ENCODE measurements at regions not wholly inside any gene's neighbourhood (a gene's known extent, or its start where the extent isn't known, plus 50 kb on each side); places are given as distances from the start of the nearest gene placed in this dataset.
A peak's percentile ranks its signal among the peaks of the same experiment; 100 is the strongest.

- Histone ChIP-seq H3K27me3 (replicated peaks) (no peaks in the 10 kb centered on the region), H3K4me3 (ENCODE audit: low read depth, low read length) (no peak overlapping the region)
- in situ Hi-C loops (cut with HindIII; ENCODE audit: low pct_ligation_motif_present, low sequenced_read_pairs): no loop called here
These were observed 1221.0 kb downstream of the JRKL start for GRCh38 chr11:97610854-97611253.

GRCh38 chr11:97611345-97611744, 1221.5 kb downstream of the JRKL start:
- H3K4me3 ChIP-seq (ENCODE audit: low read depth, low read length): no peak overlapping the region
- H3K27me3 ChIP-seq (replicated peaks): no peaks in the 10 kb centered on the region
- no peaks in the 10 kb centered on the region for H3K36me3 ChIP-seq (replicated peaks)
- TF ChIP-seq CTCF (IDR thresholded peaks at IDR 0.05; ENCODE audit: low read depth, low read length, missing control alignments): no peak
- in situ Hi-C loops (cut with HindIII; ENCODE audit: low pct_ligation_motif_present, low sequenced_read_pairs): no loop called here
- H3K27ac ChIP-seq: no peak overlapping the region
- no peak for DNase-seq

More at GRCh38 chr11:97610854-97611253, 1221.0 kb downstream of the JRKL start:
- no peaks in the 10 kb centered on the region for H3K36me3 ChIP-seq (replicated peaks)
- DNase-seq: no peak
- H3K27ac ChIP-seq: no peak overlapping the region
- no peak for TF ChIP-seq CTCF (IDR thresholded peaks at IDR 0.05; ENCODE audit: low read depth, low read length, missing control alignments)

- H3K4me3 ChIP-seq (ENCODE audit: low read depth, low read length): no peak overlapping the region
- H3K27ac ChIP-seq: peak overlapping the region; percentile 68
- DNase-seq: peak; percentile 45
- H3K36me3 ChIP-seq (replicated peaks): no peaks in the 10 kb centered on the region
- in situ Hi-C loops (cut with HindIII; ENCODE audit: low pct_ligation_motif_present, low sequenced_read_pairs): no loop called here
- no peak for TF ChIP-seq CTCF (IDR thresholded peaks at IDR 0.05; ENCODE audit: low read depth, low read length, missing control alignments)
- H3K27me3 ChIP-seq (replicated peaks): no peaks in the 10 kb centered on the region
These were observed 1224.8 kb downstream of the JRKL start for GRCh38 chr11:97614606-97615005.

- H3K4me3 ChIP-seq (ENCODE audit: low read depth, low read length): no peak overlapping the region
- TF ChIP-seq CTCF (IDR thresholded peaks at IDR 0.05; ENCODE audit: low read depth, low read length, missing control alignments): no peak
- DNase-seq: peak; percentile 26
- no peaks in the 10 kb centered on the region for H3K36me3 ChIP-seq (replicated peaks)
- peak overlapping the region; percentile 68 for H3K27ac ChIP-seq
- no peaks in the 10 kb centered on the region for H3K27me3 ChIP-seq (replicated peaks)
- in situ Hi-C loops (cut with HindIII; ENCODE audit: low pct_ligation_motif_present, low sequenced_read_pairs): no loop called here
These were observed 1225.7 kb downstream of the JRKL start for GRCh38 chr11:97615546-97615945.

- in situ Hi-C loops (cut with HindIII; ENCODE audit: low pct_ligation_motif_present, low sequenced_read_pairs): no loop called here
- no peak for DNase-seq
These were observed 1227.2 kb downstream of the JRKL start for GRCh38 chr11:97617031-97617430.

More at GRCh38 chr11:97617031-97617430, 1227.2 kb downstream of the JRKL start:
- Histone ChIP-seq H3K27me3 (replicated peaks) (no peaks in the 10 kb centered on the region), H3K4me3 (ENCODE audit: low read depth, low read length) (no peak overlapping the region), H3K27ac (no peak overlapping the region), H3K36me3 (replicated peaks) (no peaks in the 10 kb centered on the region)
- TF ChIP-seq CTCF (IDR thresholded peaks at IDR 0.05; ENCODE audit: low read depth, low read length, missing control alignments): no peak

Measured in brain microvascular endothelial cell (primary cell).